LNCaP clone FGC (cell line): ENCODE measurements at regions not wholly inside any gene's neighbourhood (a gene's known extent, or its start where the extent isn't known, plus 50 kb on each side); places are given as distances from the start of the nearest gene placed in this dataset.
A peak's percentile ranks its signal among the peaks of the same experiment; 100 is the strongest.
"Not testable (repeated sequence)": the region's sequence is repeated elsewhere in the genome, so short reads cannot be mapped to it uniquely, and the experiment has no call there.

Source experiments
- DNase-seq: peaks from one replicate; pipeline ENCODE4 v3.0.0-alpha.2; 2011; ENCODE audit warnings: low read depth
- H3K4me3 ChIP-seq: 2 replicates; pipeline ENCODE4 v1.5.1; 2011; ENCODE audit warnings: mild to moderate bottlenecking, low read depth, low read length, control low read depth
- TF ChIP-seq, protein P1 (sequence below): IDR thresholded peaks from 2 replicates; pipeline ENCODE4 v1.5.1; 2012; ENCODE audit warnings: mild to moderate bottlenecking; ENCODE audit not compliant: control insufficient read depth, insufficient read depth; ENCODE audit errors: extremely low read depth

DNA sequence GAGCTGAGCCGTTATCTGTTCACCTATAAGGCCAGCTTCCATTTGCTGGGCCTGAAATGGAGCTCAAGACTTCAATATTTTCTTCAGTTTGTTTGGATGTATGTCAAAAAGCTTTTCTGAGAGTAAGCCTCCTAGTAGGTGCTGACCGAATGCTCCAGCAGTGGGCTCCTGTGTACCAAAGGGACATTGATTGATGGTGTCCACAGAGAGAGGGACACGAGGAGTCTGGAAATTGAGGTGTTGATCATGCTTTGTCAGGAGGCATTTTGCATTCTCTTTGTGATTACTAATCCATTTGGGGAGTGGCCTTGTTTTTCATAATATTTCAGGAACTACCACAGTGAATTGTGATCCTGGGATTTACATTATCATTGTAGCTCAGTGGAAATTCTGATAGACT, 107.7 kb upstream of the SLC38A2 start:
- DNase-seq: no peak
- TF ChIP-seq, protein P1, sequence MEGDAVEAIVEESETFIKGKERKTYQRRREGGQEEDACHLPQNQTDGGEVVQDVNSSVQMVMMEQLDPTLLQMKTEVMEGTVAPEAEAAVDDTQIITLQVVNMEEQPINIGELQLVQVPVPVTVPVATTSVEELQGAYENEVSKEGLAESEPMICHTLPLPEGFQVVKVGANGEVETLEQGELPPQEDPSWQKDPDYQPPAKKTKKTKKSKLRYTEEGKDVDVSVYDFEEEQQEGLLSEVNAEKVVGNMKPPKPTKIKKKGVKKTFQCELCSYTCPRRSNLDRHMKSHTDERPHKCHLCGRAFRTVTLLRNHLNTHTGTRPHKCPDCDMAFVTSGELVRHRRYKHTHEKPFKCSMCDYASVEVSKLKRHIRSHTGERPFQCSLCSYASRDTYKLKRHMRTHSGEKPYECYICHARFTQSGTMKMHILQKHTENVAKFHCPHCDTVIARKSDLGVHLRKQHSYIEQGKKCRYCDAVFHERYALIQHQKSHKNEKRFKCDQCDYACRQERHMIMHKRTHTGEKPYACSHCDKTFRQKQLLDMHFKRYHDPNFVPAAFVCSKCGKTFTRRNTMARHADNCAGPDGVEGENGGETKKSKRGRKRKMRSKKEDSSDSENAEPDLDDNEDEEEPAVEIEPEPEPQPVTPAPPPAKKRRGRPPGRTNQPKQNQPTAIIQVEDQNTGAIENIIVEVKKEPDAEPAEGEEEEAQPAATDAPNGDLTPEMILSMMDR: no peak
- no peak overlapping the region for H3K4me3 ChIP-seq

DNA sequence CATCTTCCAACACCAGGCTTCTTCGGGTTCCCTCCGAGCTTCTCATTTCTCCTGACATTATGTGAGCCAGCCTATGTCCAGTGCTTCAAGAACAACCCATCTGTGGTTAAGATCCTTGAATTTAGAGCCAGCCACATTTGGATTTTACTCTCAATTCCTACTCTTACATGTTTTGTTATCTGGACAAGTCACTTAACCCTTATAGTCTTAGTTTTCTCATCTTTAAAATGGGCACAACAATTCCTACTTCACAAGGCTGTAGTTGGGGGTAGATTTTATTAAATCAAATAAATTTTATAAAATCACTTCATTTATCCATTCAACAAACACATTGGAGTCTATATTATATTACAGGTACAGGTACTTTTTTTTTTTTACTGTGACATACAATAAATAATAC, 105.5 kb upstream of the SLC38A2 start:
- TF ChIP-seq, protein P1: no peak
- DNase-seq: no peak
- H3K4me3 ChIP-seq: no peak overlapping the region

DNA sequence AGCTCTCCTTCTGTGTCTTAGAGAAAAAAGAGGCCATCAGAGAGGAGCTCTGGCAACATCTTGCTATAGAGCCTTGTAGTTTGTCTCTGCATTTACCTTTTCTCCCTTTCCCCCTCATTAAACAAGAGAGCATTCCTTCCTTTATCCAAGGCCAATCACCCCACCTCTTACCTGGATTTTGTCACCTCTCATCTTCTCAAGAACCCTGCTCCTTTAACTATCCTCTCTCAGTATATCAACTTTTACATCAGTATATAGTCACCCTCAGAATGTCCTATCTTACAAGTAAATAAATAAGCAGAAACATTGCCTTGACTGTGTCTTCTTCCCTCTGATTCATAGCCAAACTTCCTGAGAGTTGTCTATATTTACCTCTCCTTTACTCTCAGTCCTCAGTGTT, 105.0 kb upstream of the SLC38A2 start:
- TF ChIP-seq, protein P1: no peak
- H3K4me3 ChIP-seq: no peak overlapping the region
- no peak for DNase-seq

DNA sequence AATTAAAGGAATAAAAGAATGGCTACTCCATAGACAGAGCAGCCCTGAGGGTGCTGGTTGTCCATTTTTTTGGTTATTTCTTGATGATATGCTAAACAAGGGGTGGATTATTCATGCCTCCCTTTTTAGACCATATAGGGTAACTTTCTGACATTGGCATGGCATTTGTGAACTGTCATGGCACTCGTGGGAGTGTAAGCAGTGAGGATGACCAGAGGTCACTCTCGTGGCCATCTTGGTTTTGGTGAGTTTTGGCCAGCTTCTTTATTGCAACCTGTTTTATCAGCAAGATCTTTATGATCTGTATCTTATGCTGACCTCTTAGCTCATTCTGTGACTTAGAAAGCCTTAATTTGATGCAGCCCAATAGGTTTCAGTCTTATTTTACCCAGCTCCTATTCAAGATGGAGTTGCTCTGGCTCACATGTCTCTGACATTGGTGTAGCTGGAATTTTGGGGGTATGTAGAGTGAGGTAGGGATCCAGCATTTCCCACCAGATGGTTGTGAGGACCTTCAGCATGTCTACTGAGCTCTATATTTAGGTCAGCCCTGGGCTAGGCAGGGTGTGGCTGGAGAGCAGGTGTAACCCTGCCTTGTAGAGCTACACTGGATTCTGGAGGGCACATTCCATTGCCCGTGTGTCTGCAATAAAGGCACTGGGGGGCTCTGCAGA, 103.5 kb upstream of the SLC38A2 start:
- H3K4me3 ChIP-seq: no peak overlapping the region
- DNase-seq: no peak
- TF ChIP-seq, protein P1: no peak

DNA sequence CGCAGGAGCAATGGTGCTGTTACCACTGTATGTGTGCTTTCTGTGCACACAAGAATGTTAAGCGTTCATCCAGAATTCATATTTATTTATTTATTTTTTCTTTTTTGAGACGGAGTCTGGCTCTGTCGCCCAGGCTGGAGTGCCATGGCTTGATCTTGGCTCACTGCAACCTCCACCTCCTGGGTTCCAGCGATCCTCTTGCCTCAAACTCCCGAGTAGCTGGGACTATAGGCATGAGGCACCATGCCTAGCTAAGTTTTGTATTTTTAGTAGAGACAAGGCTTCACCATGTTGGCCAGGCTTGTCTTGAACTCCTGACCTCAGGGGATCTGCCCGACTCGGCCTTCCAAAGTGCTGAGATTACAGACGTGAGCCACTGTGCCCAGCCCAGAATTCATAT, 101.8 kb upstream of the SLC38A2 start:
- not testable (repeated sequence) for H3K4me3 ChIP-seq, DNase-seq

DNA sequence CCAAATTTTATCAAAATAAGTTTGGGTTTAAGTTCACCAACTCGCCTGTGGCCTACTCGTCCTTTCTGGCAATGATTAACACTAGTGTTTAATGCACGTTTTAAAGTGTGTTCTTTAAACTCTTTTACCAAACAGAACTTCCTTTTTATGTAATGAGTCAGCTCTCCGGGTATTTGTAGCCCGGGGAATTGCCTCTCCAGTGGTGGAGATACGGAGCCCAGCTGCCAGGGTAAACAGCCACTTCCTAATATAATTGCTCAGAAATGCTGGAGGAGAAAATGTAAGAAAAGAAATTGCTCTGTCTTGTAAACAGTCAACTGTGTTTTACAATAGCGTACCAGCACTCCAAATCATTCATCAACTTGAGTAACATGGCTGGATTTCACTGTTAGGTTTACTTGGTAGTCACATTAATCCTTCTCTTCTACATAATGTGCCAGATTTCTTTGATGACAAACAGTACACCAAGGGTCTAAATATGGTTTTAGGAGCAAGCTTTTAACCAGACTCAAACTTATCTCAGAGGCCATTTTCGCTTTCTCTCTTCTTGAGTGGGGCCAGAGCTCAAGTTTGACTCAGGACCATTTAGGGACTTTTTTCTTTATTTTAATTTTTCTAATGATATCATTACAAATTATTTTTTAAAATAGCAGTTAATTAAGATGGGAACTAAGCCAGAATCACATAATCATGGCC, 101.2 kb upstream of the SLC38A2 start:
- no peak overlapping the region for H3K4me3 ChIP-seq
- TF ChIP-seq, protein P1: no peak
- peak; percentile 69 for DNase-seq

DNA sequence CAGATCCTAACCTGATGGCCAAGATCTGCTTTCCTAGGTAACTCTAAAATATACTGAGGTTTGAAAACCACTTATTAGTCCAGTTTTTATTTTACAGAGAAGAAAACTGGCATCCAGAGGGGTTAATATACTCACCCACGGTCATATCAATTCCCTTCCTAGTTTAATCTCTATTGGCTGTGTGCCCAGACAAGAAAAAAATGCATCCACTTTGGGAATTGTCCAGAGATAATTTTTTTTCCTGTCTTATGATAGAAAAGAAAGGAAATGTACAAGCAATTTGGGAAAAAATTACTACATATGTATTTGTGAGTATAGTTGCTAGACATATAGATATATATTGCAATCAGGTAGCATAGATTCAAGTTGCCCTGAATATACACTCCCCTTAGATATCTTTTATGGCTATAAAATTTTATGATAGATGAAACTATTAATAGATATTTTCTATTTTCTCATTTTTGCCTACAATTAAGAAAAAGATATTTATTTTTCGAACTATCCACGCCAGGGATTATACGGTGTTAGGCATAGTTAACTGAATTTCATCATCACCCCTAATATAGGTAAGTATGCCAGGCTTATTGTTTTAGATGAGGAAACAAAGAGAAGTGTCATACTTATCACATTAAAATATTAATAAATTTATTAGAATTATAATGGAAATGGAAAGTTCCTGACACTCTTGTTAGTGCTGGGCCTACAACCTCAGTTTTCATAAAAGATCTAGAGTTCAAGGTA, 100.5 kb upstream of the SLC38A2 start:
- TF ChIP-seq, protein P1: no peak
- no peak overlapping the region for H3K4me3 ChIP-seq
- no peak for DNase-seq
